ENCODE measurements at regions not wholly inside any gene's neighbourhood (a gene's known extent, or its start where the extent isn't known, plus 50 kb on each side); places are given as distances from the start of the nearest gene placed in this dataset.

GRCh38 chr2:217386041-217386440, 526.2 kb upstream of the TNP1 start:
- TF ChIP-seq CTCF (IDR thresholded peaks at IDR 0.05): no peak
- TF ChIP-seq EZH2 (IDR thresholded peaks at IDR 0.05; ENCODE audit: borderline replicate concordance, insufficient read depth, low read depth, low read length, poor library complexity, severe bottlenecking): no peak
